Neutrophil (primary cell): ENCODE measurements at regions not wholly inside any gene's neighbourhood (a gene's known extent, or its start where the extent isn't known, plus 50 kb on each side); places are given as distances from the start of the nearest gene placed in this dataset.
"Not testable (repeated sequence)": the region's sequence is repeated elsewhere in the genome, so short reads cannot be mapped to it uniquely, and the experiment has no call there.

Experiments
- H3K27ac ChIP-seq: fragments of 200-600 bp; sonication (generic); 2 replicates; pipeline ENCODE4 v1.5.1; 2016; ENCODE audit warnings: mild to moderate bottlenecking, moderate library complexity
- H3K27me3 ChIP-seq: fragments of 200-600 bp; sonication (generic); 2 replicates; pipeline ENCODE4 v1.6.0; 2016; ENCODE audit warnings: mild to moderate bottlenecking
- H3K36me3 ChIP-seq: fragments of 200-600 bp; sonication (generic); 2 replicates; pipeline ENCODE4 v1.5.1; 2017
- H3K4me1 ChIP-seq, 2 experiments: fragments of 200-600 bp in 1 of 2; sonication (generic) in 1 of 2; 1 replicate in 1 of 2; 2 replicates in 1 of 2; pipeline versions ENCODE4 v1.5.1 to v1.6.1; 2013 to 2016; ENCODE audit warnings: low read depth in 1 of 2, low read length in 1 of 2, mild to moderate bottlenecking in 1 of 2, moderate library complexity in 1 of 2; ENCODE audit not compliant: control insufficient read depth in 1 of 2, insufficient read depth in 1 of 2
- H3K4me3 ChIP-seq, 2 experiments: fragments of 200-600 bp in 1 of 2; sonication (generic) in 1 of 2; 1 replicate in 1 of 2; 2 replicates in 1 of 2; pipeline ENCODE4 v1.5.1; 2013 to 2016; ENCODE audit warnings: low read depth in 1 of 2, low read length in 1 of 2, mild to moderate bottlenecking in 1 of 2, moderate library complexity in 1 of 2
- H3K9me3 ChIP-seq: fragments of 200-600 bp; sonication (generic); 2 replicates; pipeline ENCODE4 v1.5.1; 2016
- TF ChIP-seq, protein P1 (sequence below): fragments of 200-600 bp; sonication (generic); IDR thresholded peaks from 2 replicates; pipeline ENCODE4 v1.5.1; 2016; ENCODE audit warnings: antibody characterized with exemption

DNA sequence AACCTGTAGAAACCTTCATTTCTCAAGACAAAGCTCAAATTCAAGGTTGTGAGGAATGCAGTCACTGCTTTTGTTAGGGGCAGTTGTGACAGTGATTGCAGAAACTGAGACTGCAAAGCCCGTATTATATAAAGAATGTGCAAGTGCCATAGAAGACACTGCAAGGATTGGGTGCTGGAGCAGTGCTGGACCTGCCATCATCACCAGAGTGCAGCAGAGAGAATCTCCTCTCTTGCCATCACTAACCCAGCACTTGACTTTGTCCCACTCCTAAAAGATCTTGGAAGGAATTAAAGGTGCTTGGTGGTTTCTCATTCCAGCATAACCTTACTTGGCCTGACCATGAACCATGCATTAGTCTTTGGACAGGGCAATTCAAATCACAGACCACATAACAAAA is 81.1 kb upstream of the VKORC1L1 start:
- not testable (repeated sequence) for H3K36me3 ChIP-seq, H3K4me3 ChIP-seq, H3K27ac ChIP-seq, H3K9me3 ChIP-seq, H3K27me3 ChIP-seq, H3K4me1 ChIP-seq

DNA sequence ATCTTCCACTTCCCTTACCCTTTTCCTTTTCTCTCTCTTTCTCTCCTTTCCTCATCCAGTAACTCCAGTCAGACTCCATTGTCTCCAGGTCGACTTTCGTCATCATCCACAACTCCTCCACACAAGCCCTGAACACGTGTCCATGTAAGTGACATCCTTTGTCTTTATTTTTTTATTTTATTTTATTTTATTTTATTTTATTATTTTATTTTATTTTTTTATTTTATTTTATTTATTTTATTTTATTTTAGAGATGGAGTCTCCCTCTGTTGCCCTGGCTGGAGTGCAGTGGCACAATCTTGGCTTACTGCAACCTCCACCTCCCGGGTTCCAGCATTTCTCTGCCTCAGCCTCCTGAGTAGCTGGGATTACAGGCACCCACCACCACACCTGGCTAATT is 80.1 kb upstream of the VKORC1L1 start:
- H3K27me3 ChIP-seq, H3K9me3 ChIP-seq, H3K27ac ChIP-seq, H3K36me3 ChIP-seq, H3K4me3 ChIP-seq, H3K4me1 ChIP-seq: not testable (repeated sequence)

DNA sequence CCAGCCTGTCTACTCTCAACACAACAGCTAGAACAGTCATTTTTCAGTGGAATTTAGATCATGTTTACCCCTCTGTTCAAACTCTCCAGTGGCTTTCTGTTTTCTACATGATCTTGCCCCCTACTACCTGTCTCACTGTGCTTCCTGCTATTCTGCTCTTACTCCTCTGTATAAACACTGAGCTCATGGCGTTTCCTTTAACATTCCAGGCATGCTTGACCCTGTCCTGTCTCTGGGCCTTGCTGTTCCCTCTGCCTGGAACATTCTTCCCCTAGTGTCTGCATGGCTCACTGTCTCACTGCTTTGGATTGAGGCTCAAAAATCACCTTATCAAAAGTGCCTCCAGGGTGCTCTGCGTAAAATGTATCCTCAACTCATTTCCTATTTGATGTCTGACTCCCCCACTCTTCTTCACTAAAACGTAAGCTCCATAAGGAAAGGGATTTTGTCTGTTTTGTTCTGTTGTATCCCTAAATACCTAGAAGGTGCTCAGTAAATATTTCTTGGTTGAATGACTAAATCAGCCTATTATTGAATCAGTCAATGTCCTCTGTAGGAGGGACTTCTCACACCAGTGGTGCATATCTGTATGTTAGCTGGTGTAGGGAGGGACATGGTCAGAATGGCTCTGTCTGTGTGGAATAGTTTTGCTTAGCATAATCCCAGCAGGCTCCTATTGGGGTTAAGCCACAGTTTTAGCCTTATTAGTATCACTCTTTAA is 78.0 kb upstream of the VKORC1L1 start:
- H3K9me3 ChIP-seq, H3K27me3 ChIP-seq, H3K4me1 ChIP-seq, H3K27ac ChIP-seq, H3K4me3 ChIP-seq, H3K36me3 ChIP-seq: not testable (repeated sequence)

DNA sequence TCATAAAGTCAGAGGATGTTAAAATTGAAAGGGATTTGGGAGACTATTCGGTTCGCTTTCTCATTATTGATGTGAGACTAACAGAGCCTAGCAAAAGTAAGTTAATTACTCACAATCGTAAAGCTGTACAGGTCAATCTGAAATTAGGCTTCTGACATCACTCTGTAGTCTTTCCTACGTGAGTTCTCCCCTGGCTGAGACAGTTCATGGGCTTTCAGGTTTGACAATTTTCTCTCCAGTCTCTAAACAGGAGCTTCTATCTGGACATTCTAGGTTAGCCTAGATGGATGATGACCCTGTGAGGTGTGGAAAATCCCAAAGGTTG is 77.5 kb upstream of the VKORC1L1 start:
- H3K4me1 ChIP-seq, H3K27ac ChIP-seq, H3K4me3 ChIP-seq, H3K27me3 ChIP-seq, H3K9me3 ChIP-seq, H3K36me3 ChIP-seq: not testable (repeated sequence)

DNA sequence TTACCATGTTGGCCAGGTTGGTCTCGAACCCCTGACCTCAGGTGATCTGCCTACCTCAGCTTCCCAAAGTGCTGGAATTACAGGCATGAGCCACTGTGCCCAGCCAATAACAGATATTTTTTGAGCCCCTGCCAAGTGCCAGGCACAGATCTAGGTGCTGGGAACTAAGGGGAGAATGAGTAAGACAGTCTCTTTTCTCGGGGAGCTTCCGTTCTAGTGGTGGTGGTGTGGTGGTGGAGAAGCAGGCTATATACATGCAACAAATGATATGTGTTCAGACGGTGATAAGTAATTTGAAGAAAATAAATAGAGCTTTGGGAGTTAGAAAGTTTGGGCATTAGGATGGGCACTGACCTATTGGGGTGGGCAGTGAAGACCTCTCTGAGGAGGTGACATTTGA is 76.7 kb upstream of the VKORC1L1 start:
- H3K27ac ChIP-seq: no peak overlapping the region
- H3K4me3 ChIP-seq: no peak overlapping the region
- no peaks in the 10 kb centered on the region for H3K4me1 ChIP-seq
- no peaks in the 10 kb centered on the region for H3K36me3 ChIP-seq
- TF ChIP-seq, protein P1, sequence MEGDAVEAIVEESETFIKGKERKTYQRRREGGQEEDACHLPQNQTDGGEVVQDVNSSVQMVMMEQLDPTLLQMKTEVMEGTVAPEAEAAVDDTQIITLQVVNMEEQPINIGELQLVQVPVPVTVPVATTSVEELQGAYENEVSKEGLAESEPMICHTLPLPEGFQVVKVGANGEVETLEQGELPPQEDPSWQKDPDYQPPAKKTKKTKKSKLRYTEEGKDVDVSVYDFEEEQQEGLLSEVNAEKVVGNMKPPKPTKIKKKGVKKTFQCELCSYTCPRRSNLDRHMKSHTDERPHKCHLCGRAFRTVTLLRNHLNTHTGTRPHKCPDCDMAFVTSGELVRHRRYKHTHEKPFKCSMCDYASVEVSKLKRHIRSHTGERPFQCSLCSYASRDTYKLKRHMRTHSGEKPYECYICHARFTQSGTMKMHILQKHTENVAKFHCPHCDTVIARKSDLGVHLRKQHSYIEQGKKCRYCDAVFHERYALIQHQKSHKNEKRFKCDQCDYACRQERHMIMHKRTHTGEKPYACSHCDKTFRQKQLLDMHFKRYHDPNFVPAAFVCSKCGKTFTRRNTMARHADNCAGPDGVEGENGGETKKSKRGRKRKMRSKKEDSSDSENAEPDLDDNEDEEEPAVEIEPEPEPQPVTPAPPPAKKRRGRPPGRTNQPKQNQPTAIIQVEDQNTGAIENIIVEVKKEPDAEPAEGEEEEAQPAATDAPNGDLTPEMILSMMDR: no peak
- no peaks in the 10 kb centered on the region for H3K27me3 ChIP-seq
- H3K9me3 ChIP-seq: no peaks in the 10 kb centered on the region

DNA sequence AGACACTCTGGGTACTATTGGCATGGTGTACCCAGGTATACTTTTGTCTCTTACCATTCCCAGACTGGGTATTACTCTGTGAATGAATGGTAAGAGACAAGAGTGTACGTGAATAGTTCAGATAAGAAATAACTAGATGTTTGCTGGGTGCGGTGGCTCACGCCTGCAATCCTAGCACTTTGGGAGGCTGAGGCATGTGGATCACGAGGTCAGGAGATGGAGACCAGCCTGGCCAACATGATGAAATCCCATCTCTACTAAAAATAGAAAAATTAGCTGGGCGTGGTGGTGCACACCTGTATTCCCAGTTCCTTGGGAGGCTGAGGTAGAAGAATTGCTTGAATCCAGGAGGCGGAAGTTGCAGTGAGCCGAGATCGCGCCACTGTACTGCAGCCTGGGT is 75.8 kb upstream of the VKORC1L1 start:
- not testable (repeated sequence) for H3K36me3 ChIP-seq, H3K27ac ChIP-seq, H3K9me3 ChIP-seq, H3K4me3 ChIP-seq, H3K27me3 ChIP-seq, H3K4me1 ChIP-seq

DNA sequence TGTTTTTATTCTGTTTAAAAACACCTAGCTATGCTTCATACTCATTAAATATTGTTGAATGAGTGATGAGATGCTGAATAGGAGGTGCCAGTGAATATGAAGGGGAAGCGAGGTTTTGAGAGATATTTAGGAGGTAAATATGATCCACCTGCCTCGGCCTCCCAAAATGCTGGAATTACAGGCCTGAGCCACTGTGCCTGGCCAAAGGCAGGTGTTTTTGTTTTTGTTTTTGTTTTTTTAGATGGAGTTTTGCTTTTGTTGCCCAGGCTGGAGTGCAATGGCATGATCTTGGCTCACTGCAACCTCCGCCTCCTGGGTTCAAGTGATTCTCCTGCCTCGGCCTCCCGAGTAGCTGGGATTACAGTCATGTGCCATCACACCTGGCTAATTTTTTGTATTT is 75.3 kb upstream of the VKORC1L1 start:
- not testable (repeated sequence) for H3K27me3 ChIP-seq, H3K9me3 ChIP-seq, H3K36me3 ChIP-seq, H3K4me3 ChIP-seq, H3K4me1 ChIP-seq, H3K27ac ChIP-seq

DNA sequence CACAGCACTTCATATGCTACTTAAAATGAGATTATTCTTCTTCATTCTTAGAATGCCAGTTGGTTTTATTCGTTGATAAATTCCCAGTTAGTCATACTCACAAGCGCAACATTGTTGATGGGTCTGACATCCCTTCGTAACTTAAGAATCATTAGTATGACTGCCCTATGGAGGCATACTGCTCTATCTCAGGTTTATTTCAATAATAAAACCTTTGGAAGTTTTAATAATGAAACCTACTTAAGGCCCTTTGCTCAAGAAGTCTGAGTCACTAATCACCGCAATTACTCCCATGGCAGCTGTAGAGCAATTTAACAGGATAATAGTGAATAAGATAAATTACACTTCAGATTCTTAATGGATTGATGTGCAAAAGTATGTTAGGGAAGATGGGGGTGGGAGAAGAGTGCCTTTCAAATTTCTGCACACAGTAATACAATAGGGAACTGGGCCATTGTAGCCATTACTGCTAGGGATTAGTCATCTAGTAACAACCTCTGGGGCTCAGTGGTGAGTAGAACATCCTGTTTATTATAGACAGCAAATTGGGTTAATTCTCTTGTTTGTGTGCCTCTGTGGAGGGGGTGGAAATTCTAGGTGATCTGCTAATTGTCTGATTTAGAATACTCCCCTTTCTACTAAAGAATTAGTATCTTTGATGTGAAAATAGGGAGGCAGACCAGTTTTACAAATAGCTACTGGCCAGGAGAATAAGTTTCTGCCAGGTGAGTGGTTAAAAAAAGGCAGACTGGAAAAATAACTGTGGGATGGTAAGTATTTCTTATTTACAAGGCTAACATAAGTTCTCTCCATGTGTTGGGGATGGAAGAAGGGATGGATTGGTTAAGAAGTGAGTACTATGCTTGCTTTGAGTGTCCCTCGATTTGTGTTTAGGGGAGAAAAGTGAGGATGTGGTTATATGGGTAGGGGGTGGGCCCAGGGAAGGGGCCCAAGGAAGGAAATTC is 74.5 kb upstream of the VKORC1L1 start:
- Histone ChIP-seq H3K4me1 (no peaks in the 10 kb centered on the region), H3K27ac (no peak overlapping the region)
- TF ChIP-seq, protein P1: no peak

DNA sequence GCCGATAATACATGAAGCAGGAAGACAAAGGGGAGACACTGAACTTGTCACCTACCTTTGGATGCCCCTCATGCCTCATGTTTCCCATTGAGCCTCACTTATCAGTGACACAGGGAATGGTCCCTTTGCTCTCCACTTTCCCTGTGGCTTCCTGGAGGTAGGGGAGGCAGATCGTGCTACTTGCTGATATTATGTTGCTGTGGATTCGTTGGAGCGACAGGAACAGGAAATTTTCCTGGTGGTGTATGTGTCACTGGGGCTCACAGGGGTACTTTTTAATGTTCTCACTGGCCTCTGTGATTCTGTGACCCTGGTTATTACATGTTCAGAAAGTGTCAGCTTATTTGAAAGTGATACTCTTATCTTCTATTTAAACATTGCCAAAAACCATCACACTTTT is 72.7 kb upstream of the VKORC1L1 start:
- H3K27ac ChIP-seq, H3K4me1 ChIP-seq, H3K36me3 ChIP-seq, H3K4me3 ChIP-seq, H3K9me3 ChIP-seq, H3K27me3 ChIP-seq: not testable (repeated sequence)

More for the DNA sequence above, 74.5 kb upstream of the VKORC1L1 start:
- no peaks in the 10 kb centered on the region for H3K27me3 ChIP-seq
- H3K9me3 ChIP-seq: no peaks in the 10 kb centered on the region
- H3K4me3 ChIP-seq: no peak overlapping the region
- H3K36me3 ChIP-seq: no peaks in the 10 kb centered on the region
